ENCODE measurements at regions not wholly inside any gene's neighbourhood (a gene's known extent, or its start where the extent isn't known, plus 50 kb on each side); places are given as distances from the start of the nearest gene placed in this dataset.

- no peak for TF ChIP-seq ASH2L (IDR thresholded peaks at IDR 0.05; ENCODE audit: low read length)
Measured at GRCh38 chr1:70496181-70496580, 85.1 kb downstream of the CTH start (continued).

GRCh38 chr1:70497152-70497551 is 86.1 kb downstream of the CTH start:
- no peak overlapping the region for H3K56ac ChIP-seq (replicated peaks; ENCODE audit: insufficient read length, low read depth, low read length)
- no peaks in the 10 kb centered on the region for H3K79me2 ChIP-seq (ENCODE audit: control insufficient read depth in 1 of 2, insufficient read depth in 2 of 2, low read length in 2 of 2)
- no peak overlapping the region for H3K27ac ChIP-seq (ENCODE audit: low read depth, low read length)
- H3K4ac ChIP-seq (replicated peaks; ENCODE audit: insufficient read length, low read depth, low read length): no peak overlapping the region
- H3K23ac ChIP-seq (ENCODE audit: insufficient read length): no peak overlapping the region
- no peaks in the 10 kb centered on the region for H4K20me1 ChIP-seq (replicated peaks in 1 of 2; ENCODE audit: control insufficient read depth in 1 of 2, insufficient read depth in 2 of 2, low read length in 2 of 2)
- no peak overlapping the region for H4K91ac ChIP-seq (replicated peaks; ENCODE audit: insufficient read length, low read length)
- no peak for FAIRE-seq
- H4K8ac ChIP-seq (ENCODE audit: extremely low read depth, insufficient read depth, low read length): no peak overlapping the region
- H3K27me3 ChIP-seq (replicated peaks in 1 of 4; ENCODE audit: control insufficient read depth in 3 of 4, extremely low read depth in 1 of 4, insufficient read depth in 3 of 4, low read length in 3 of 4): no peaks in the 10 kb centered on the region
- no peak overlapping the region for H3K4me2 ChIP-seq (ENCODE audit: insufficient read depth in 1 of 2, low read depth in 2 of 2, low read length in 2 of 2)
- no peak overlapping the region for H3K4me3 ChIP-seq (ENCODE audit: extremely low read depth in 1 of 4, insufficient read depth in 2 of 4, low read depth in 3 of 4, low read length in 4 of 4)
- no peak overlapping the region for H3K18ac ChIP-seq (ENCODE audit: extremely low read depth, low read length)
- no peaks in the 10 kb centered on the region for H3K79me1 ChIP-seq (ENCODE audit: low read depth, low read length)
- H2BK12ac ChIP-seq (ENCODE audit: low read depth, low read length): no peak overlapping the region
- peak overlapping the region; percentile 6; the same call in 1 of the 2 replicates for H2AFZ ChIP-seq (ENCODE audit: low read length)
- ChIA-PET POLR2A (ENCODE audit: partially characterized antibody) (no interaction called here), CTCF (ENCODE audit: partially characterized antibody) (interaction anchor here (1.0 to 1.7 kb wide), 3 partner anchors 12 to 553 kb away, joined by 3 to 4 read pairs (median 4); no protein-coding TSS in a partner anchor)
- no peak overlapping the region for H3K14ac ChIP-seq (ENCODE audit: insufficient read length)
- no peaks in the 10 kb centered on the region for H3K9me3 ChIP-seq (ENCODE audit: insufficient read depth in 2 of 2, low read depth in 1 of 2, low read length in 1 of 2)
- no peak overlapping the region for H2BK5ac ChIP-seq (ENCODE audit: low read depth, low read length)
- H3K36me3 ChIP-seq (ENCODE audit: control insufficient read depth in 2 of 4, insufficient read depth in 4 of 4, low read length in 3 of 4): no peaks in the 10 kb centered on the region
- no peak overlapping the region for H2BK20ac ChIP-seq (ENCODE audit: low read length)
- no peak overlapping the region for H2BK15ac ChIP-seq (ENCODE audit: low read length)
- 87% methylated on average over 3 of the region's 3 CpGs; no CpG with 5 or more reads in 1 of the 2 experiments for WGBS, 2 experiments (ENCODE audit: extremely low coverage in 1 of 2, insufficient coverage in 1 of 2, insufficient read length in 1 of 2, insufficient replicate concordance in 2 of 2, low coverage in 1 of 2, low lambda C conversion rate in 2 of 2, missing lambda C conversion rate in 1 of 2)
- no peak overlapping the region for H2AK5ac ChIP-seq (ENCODE audit: low read depth, low read length)
- H2BK120ac ChIP-seq (replicated peaks; ENCODE audit: low read depth, low read length): no peak overlapping the region
- H3K4me1 ChIP-seq (replicated peaks in 1 of 4; ENCODE audit: control insufficient read depth in 3 of 4, insufficient read depth in 4 of 4, low read length in 3 of 4): no peaks in the 10 kb centered on the region
- no peak overlapping the region for H4K5ac ChIP-seq (ENCODE audit: insufficient read length, low read depth, low read length)
- no peak overlapping the region for H3K9ac ChIP-seq (replicated peaks in 1 of 4; ENCODE audit: extremely low read depth in 1 of 4, low read depth in 3 of 4, low read length in 3 of 4)
- no peaks in the 10 kb centered on the region; the same call in 1 of the 2 replicates for H3K23me2 ChIP-seq (ENCODE audit: low read depth, low read length)
- DNase-seq (ENCODE audit: low read depth in 1 of 2, low spot score in 2 of 2): no peak
- TF ChIP-seq RFX5 (IDR thresholded peaks at IDR 0.05; ENCODE audit: borderline replicate concordance, low read depth, low read length): no peak
- TF ChIP-seq SIN3A (conservative IDR thresholded peaks at IDR 0.05 in 1 of 2, IDR thresholded peaks at IDR 0.05 in 1 of 2; ENCODE audit: low read depth in 1 of 2, low read length in 2 of 2): no peak
- TF ChIP-seq NANOG (IDR thresholded peaks at IDR 0.05; ENCODE audit: insufficient read depth, low read depth, low read length, poor library complexity, severe bottlenecking): no peak
- no peak for TF ChIP-seq FOSL1 (IDR thresholded peaks at IDR 0.05; ENCODE audit: insufficient read depth, low read depth, low read length)
- TF ChIP-seq ATF2 (IDR thresholded peaks at IDR 0.05; ENCODE audit: low read length): no peak
- TF ChIP-seq CREB1 (IDR thresholded peaks at IDR 0.05): no peak
- no peak for TF ChIP-seq SP1 (IDR thresholded peaks at IDR 0.05; ENCODE audit: low read depth, low read length)
- no peak for TF ChIP-seq KDM1A (IDR thresholded peaks at IDR 0.05; ENCODE audit: borderline replicate concordance, low read length)
- TF ChIP-seq MAX (IDR thresholded peaks at IDR 0.05): no peak
- TF ChIP-seq SUZ12 (IDR thresholded peaks at IDR 0.05; ENCODE audit: low read length): no peak
